LNCaP clone FGC (cell line): ENCODE measurements at regions not wholly inside any gene's neighbourhood (a gene's known extent, or its start where the extent isn't known, plus 50 kb on each side); places are given as distances from the start of the nearest gene placed in this dataset.

Experiments
- DNase-seq: peaks from one replicate; pipeline ENCODE4 v3.0.0-alpha.2; 2011; ENCODE audit warnings: low read depth
- H3K4me3 ChIP-seq: 2 replicates; pipeline ENCODE4 v1.5.1; 2011; ENCODE audit warnings: mild to moderate bottlenecking, low read depth, low read length, control low read depth
- CTCF ChIP-seq: IDR thresholded peaks from 2 replicates; pipeline ENCODE4 v1.5.1; 2012; ENCODE audit warnings: mild to moderate bottlenecking; ENCODE audit not compliant: control insufficient read depth, insufficient read depth; ENCODE audit errors: extremely low read depth

- TF ChIP-seq CTCF: peak; percentile 68
- DNase-seq: peak; percentile 35
- no peak overlapping the region for H3K4me3 ChIP-seq
These were observed 196.7 kb upstream of the GSE1 start for GRCh38 chr16:85416228-85417109.

- DNase-seq: no peak
- TF ChIP-seq CTCF: no peak
- no peak overlapping the region for H3K4me3 ChIP-seq
These were observed 195.8 kb upstream of the GSE1 start for GRCh38 chr16:85417156-85417860.

- TF ChIP-seq CTCF: no peak
- no peak for DNase-seq
- H3K4me3 ChIP-seq: no peak overlapping the region
These were observed 194.1 kb upstream of the GSE1 start for GRCh38 chr16:85418978-85419491.

- TF ChIP-seq CTCF: no peak
- DNase-seq: no peak
- H3K4me3 ChIP-seq: no peak overlapping the region
These were observed 193.4 kb upstream of the GSE1 start for GRCh38 chr16:85419503-85420408.

GRCh38 chr16:85420501-85421337 lies 192.4 kb upstream of the GSE1 start:
- DNase-seq: no peak
- H3K4me3 ChIP-seq: no peak overlapping the region
- TF ChIP-seq CTCF: peak; percentile 100
